Neutrophil (primary cell): ENCODE measurements at regions not wholly inside any gene's neighbourhood (a gene's known extent, or its start where the extent isn't known, plus 50 kb on each side); places are given as distances from the start of the nearest gene placed in this dataset.

Experiments
- H3K27ac ChIP-seq: fragments of 200-600 bp; sonication (generic); 2 replicates; pipeline ENCODE4 v1.5.1; 2016; ENCODE audit warnings: mild to moderate bottlenecking, moderate library complexity
- H3K27me3 ChIP-seq: fragments of 200-600 bp; sonication (generic); 2 replicates; pipeline ENCODE4 v1.6.0; 2016; ENCODE audit warnings: mild to moderate bottlenecking
- H3K36me3 ChIP-seq: fragments of 200-600 bp; sonication (generic); 2 replicates; pipeline ENCODE4 v1.5.1; 2017
- H3K4me1 ChIP-seq, 2 experiments: fragments of 200-600 bp in 1 of 2; sonication (generic) in 1 of 2; 1 replicate in 1 of 2; 2 replicates in 1 of 2; pipeline versions ENCODE4 v1.5.1 to v1.6.1; 2013 to 2016; ENCODE audit warnings: low read depth in 1 of 2, low read length in 1 of 2, mild to moderate bottlenecking in 1 of 2, moderate library complexity in 1 of 2; ENCODE audit not compliant: control insufficient read depth in 1 of 2, insufficient read depth in 1 of 2
- H3K4me3 ChIP-seq, 2 experiments: fragments of 200-600 bp in 1 of 2; sonication (generic) in 1 of 2; 1 replicate in 1 of 2; 2 replicates in 1 of 2; pipeline ENCODE4 v1.5.1; 2013 to 2016; ENCODE audit warnings: low read depth in 1 of 2, low read length in 1 of 2, mild to moderate bottlenecking in 1 of 2, moderate library complexity in 1 of 2
- H3K9me3 ChIP-seq: fragments of 200-600 bp; sonication (generic); 2 replicates; pipeline ENCODE4 v1.5.1; 2016
- CTCF ChIP-seq: fragments of 200-600 bp; sonication (generic); IDR thresholded peaks from 2 replicates; pipeline ENCODE4 v1.5.1; 2016; ENCODE audit warnings: antibody characterized with exemption

- no peaks in the 10 kb centered on the region for H3K36me3 ChIP-seq
- H3K27ac ChIP-seq = no peak overlapping the region
- H3K4me3 ChIP-seq = no peak overlapping the region
- TF ChIP-seq CTCF = no peak
- H3K4me1 ChIP-seq = no peaks in the 10 kb centered on the region
- no peaks in the 10 kb centered on the region for H3K9me3 ChIP-seq
- peaks cover 7% of the 10 kb centered on the region for H3K27me3 ChIP-seq
These were observed 175.8 kb upstream of the LYZL1 start for GRCh38 chr10:29112827-29113615.

GRCh38 chr10:29113616-29113945, 175.3 kb upstream of the LYZL1 start:
- Histone ChIP-seq H3K4me3 (no peak overlapping the region), H3K27ac (no peak overlapping the region), H3K4me1 (no peaks in the 10 kb centered on the region), H3K36me3 (no peaks in the 10 kb centered on the region), H3K9me3 (no peaks in the 10 kb centered on the region), H3K27me3 (peaks cover 7% of the 10 kb centered on the region)
- TF ChIP-seq CTCF = no peak

- Histone ChIP-seq H3K9me3 (no peaks in the 10 kb centered on the region), H3K36me3 (no peaks in the 10 kb centered on the region), H3K4me3 (no peak overlapping the region), H3K4me1 (no peaks in the 10 kb centered on the region), H3K27ac (no peak overlapping the region), H3K27me3 (peaks cover 7% of the 10 kb centered on the region)
- no peak for TF ChIP-seq CTCF
These were observed 174.7 kb upstream of the LYZL1 start for GRCh38 chr10:29114141-29114540.

GRCh38 chr10:29117781-29118180, 171.1 kb upstream of the LYZL1 start:
- no peak for TF ChIP-seq CTCF
- no peak overlapping the region for H3K4me3 ChIP-seq
- H3K9me3 ChIP-seq = no peaks in the 10 kb centered on the region
- H3K27ac ChIP-seq = no peak overlapping the region
- peaks cover 7% of the 10 kb centered on the region for H3K27me3 ChIP-seq
- H3K4me1 ChIP-seq = no peaks in the 10 kb centered on the region
- no peaks in the 10 kb centered on the region for H3K36me3 ChIP-seq

GRCh38 chr10:29119374-29119773, 169.5 kb upstream of the LYZL1 start:
- Histone ChIP-seq H3K27me3 (peaks cover 6% of the 10 kb centered on the region), H3K4me1 (no peaks in the 10 kb centered on the region), H3K36me3 (no peaks in the 10 kb centered on the region), H3K9me3 (no peaks in the 10 kb centered on the region), H3K4me3 (no peak overlapping the region), H3K27ac (no peak overlapping the region)
- no peak for TF ChIP-seq CTCF
